NCI-H2107 treated with DMSO at 0.1 percent for 48 hours (cell line): ENCODE measurements at regions not wholly inside any gene's neighbourhood (a gene's known extent, or its start where the extent isn't known, plus 50 kb on each side); places are given as distances from the start of the nearest gene placed in this dataset.
A peak's percentile ranks its signal among the peaks of the same experiment; 100 is the strongest.
"Not testable (repeated sequence)": the region's sequence is repeated elsewhere in the genome, so short reads cannot be mapped to it uniquely, and the experiment has no call there.

Experiments used
- DNase-seq: peaks from one replicate; lab custom pipeline; 2025; ENCODE audit not compliant: unreplicated experiment; lab: John Stamatoyannopoulos, UW

DNA sequence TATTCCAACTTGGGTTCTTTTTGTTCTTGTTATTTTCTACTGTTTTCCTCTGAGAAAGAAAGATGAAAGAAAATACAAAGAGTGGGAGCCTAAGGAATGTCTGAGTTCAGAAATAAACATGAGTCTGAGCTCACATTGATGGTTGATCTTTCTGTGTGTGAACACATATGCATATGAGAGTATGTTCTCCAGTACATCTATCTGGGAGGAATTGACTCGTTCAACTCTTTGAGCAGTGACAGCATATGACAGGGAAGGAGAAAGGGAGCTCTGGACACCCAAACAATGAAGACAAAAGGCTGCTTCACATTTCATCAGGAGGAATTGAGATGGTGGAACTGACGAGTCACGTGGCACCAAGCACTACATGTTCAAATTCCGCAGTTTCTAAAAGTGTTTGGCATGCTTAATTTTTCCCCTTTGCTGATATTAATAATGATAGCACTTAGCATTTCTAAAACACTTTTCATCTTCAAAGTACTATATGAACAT, 229.8 kb upstream of the ACVR2A start:
- no peak for DNase-seq

DNA sequence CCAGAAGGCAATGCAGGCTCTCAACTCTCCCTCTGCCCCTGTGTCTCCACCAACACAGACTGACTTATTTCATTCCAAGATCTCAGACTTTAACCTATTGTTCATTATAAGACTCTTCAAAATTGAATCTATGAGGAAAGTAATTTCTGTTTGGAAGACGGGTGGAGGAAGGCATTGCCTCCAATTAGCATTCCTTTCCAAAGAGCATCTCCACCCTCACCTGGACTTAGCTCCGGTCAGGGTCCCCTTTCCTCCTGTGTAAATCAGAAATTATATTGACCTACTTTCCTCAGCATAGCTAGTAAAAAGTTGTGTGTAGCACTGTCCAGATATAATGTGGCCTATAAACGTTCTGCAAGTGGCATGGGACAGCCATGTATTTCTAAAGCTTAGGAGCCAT, 230.4 kb upstream of the ACVR2A start:
- DNase-seq: no peak

DNA sequence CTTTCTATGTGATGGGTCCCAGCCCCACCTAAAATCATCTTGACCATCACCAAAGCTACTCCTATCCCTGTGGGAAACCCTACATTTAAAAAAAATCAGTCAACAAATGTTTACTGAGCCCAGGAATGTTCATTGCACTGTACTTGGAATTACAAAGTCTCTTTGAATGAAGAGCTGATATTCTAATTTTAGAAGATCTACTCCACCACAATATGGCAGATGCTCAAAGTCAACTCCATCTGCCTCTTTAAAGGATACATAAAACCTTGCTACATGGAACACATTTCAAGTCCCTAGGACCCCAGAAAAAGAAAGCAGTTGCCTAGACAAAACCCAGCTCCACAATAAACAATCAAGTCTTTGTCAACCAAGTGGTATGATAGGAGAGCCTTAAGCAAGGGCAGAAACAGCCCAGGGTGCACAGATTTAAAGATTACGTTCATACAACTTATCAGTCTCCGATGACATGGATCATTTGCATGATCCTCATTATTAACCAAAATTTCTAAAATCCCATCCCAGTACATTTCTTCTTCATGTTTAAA, 234.3 kb upstream of the ACVR2A start:
- DNase-seq: no peak

DNA sequence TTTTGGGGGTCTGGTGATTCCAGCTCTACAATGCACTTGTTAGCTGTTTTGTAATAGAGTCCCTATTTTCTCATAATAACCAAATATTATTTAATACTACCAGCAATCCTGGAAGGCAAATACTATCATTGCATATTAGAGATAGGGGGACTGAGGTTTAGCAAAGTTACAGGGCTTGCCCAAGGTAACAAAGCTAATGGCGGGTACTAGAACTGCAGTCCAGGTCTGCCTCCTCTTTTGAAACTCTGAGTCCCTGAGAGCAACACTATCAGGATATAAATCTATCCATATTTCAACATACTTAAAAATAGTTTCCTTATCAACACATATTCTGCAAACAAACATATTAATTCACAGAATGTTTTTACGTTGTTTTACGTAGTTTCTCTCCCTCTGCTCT, 235.5 kb upstream of the ACVR2A start:
- DNase-seq: no peak

DNA sequence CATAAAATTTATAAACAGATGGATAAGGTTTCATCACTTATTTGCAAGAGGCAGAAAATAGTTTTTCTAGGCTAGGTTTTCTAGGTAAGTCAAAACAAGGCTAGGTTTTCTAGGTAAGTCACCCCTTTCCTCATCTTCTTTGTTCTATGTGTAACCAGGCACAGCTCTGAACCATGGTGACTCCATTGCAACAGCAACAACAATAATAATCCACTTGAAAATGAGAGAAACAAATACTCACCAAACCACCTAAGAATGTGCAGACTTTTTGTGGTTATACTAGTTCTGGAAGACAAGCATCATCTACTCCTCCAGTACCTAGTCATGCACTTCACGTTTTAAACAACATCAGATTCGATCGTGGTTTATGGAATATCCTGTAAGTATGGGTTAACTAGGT, 237.4 kb upstream of the ACVR2A start:
- peak; percentile 81 for DNase-seq

DNA sequence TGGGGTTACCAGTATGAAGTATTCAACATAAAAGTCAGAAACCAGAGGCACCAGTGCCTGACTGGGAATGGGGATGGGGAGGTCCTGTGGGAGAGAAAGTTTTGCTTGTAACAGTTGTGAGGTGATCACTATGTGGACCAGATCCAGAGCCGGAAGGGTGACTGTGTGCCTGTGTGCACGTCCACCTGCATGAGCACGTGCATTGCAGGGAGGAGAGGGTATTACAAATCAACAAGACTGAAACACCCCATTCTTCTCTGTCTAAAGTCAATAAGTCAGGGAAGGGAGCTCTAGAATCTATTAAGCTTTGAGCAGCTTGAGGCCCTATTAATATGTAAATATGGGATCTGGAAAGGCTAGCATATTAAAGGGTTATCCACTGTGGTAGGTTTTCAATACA, 241.0 kb upstream of the ACVR2A start:
- DNase-seq: no peak

DNA sequence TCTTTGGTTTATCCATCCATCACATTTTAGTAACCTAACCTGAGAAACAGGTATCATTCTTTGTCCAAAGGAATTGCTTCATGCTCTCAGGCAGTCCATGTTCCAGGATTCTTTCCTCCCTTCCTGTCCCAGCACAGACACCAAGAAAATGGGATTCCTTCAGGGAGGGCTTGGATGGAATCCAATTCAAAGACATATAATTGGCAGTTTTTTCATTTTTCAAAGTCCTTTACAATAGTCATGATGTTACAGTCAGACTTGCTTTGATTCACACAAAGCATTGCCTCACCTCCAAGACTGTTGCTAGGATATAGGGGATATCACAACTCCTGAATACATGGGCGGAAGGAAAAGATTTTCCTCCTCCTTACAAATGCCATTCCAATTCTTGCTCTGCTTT, 241.4 kb upstream of the ACVR2A start:
- DNase-seq: no peak

DNA sequence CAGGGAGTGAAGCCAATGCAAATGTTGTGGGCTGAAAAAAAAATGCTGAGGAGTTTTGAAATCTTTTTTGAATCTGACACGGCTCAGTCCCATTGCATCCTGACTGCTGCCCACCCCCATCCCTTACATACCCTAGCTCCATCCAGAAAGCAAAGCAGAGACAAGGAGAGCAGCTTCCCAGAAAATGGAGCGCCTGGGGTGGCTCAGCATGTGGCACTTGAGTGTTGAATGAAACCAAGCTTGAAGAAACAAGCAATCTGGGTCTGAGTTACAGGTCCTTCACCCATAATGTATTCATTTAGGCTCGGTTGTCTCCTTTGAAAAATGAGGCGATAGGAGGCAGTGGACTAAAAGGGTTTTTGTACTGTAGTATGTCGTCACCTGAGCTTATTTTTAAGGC, 244.2 kb upstream of the ACVR2A start:
- DNase-seq: peak; percentile 76

DNA sequence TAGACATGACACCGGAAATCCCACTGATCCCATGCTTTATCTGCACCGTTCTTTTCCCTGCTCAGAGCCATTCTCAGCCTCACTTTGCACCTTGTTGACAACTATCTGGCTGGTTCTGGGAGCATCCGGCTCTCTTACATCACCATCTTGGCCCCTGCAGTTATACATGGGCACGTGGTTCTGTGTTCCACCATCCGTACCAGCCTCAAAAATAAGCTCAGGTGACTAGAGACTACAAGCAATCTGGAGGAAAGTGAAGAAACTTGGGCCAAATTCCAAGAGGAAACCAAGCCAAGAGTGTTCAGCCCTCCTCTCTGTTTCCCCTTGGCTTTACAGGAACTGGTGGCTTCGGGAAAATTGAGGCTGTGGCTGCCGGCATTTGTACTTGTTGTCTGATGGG, 244.6 kb upstream of the ACVR2A start:
- DNase-seq: peak; percentile 76

DNA sequence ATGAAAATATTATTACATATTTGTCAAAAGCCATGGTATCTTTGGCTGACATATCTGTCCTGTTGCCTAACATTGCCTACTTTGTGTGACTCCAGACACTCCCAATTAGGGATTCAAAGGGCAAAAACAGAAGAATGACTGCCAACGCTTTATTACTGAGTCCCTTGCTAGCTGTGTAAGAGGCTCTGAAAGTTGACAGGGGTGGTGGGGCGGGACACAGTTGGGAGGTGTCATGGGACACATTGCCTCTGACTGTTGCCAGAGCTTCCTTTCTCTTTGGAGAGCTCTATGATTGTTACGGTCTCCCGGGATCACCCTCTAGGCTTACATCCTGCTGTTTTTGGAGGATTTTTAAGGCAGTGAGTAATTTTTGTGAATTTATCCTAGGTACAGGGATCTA, 249.6 kb upstream of the ACVR2A start:
- DNase-seq: no peak

DNA sequence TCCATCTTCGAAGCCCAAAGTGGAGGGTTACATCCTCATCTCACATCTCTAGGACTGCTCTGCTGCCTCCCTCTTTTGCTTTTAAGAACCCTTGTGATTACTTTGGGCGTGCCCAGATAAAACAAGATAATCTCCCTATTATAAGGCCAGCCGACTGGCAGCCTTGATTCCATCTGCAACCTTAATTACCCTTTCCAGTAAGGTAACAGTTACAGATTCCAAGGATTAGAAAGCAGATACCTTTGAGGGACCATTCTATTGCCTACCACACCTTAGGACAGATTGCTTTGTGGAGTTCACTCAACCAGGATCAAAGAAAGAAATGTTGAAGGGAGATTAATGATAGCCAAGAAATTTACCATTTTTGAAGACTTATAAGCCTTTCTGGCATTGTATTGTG, 250.8 kb upstream of the ACVR2A start:
- no peak for DNase-seq

DNA sequence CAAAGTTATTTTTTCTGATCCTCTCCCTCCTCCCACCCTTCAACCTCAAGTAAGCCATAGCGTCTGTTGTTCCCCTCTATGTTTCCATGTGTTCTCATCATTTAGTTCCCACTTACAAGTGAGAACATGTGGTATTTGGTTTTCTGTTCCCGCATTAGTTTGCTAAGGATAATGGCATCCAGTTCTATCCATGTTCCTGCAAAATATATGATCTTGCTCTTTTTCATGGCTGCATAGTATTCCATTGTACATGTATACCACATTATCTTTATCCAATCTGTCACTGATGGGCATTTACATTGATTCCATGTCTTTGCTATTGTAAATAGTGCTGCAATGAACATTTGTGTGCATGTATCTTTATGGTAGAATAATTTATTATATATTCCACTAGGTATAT, 252.0 kb upstream of the ACVR2A start:
- not testable (repeated sequence) for DNase-seq

DNA sequence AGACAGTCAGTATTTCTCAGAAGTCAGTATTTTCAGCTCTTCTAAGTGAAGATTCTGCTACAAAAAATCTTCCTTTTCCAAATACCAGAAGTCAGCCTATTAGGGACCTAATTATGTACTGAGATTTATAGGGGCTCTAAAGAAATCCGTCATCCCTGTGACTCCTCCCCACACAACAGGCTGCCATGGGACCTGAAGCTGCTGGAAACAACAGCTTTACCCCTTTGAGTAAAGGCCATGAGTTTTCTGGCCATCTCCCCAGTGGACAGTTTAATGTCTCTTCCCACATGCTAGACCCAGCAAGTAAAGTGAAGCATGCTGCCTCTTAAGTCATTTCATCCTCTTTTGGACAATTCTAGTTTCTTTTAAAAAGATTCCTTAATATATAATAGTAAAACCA, 255.7 kb upstream of the ACVR2A start:
- no peak for DNase-seq

DNA sequence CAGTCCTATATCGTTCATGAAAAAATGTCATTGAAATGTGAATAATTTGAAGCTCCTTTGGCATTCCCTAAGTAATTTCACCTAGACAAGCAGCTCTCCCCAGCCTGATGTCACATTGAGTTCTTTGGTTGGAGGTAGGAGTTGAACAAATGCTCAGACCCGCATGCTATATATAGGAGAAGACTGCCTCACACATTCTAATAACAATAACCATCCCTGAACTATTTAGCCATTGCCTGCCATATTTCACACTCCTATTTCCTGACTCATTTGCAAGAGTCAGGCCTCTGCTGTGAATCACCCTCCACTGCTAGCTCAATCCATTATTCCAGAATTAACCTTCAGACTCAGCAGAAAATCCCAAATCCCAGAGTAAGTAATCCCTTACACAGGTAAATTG, 256.6 kb upstream of the ACVR2A start:
- no peak for DNase-seq

DNA sequence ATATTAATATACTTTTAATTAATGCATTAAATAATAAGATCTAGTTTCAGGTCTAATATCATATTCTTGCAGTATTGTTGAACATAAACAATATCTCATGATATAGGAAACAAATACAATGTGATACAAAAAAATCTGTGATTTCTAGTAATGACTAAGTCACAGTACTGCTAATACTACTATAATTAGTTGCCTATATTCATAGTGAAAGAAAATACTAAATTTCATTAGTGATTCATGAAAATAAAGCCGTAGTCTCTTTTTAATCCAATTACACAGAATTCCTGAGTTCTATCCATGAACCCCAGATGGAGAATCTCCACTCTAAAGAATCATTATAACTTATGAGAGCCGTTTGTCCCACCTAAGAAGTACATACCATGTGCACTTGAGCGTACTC, 266.3 kb upstream of the ACVR2A start:
- DNase-seq: no peak

DNA sequence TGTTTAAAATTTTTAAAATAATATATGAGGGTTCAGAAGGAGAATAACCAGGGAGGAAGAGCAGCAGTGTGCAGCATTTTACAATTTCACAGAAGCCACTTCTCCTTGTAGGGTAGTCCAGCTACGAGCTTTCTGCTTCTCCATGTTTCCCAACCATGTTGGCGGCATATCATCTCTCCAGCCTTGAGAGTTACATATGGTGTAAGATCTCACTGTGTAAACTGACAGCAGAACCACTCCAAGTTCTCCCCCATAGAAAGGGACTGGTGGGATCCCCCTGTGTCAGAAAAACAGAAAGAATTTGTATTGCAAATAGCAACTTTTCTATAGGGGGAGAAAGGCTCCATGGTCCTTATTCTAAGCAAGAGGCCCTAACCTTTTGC, 266.8 kb upstream of the ACVR2A start:
- no peak for DNase-seq

DNA sequence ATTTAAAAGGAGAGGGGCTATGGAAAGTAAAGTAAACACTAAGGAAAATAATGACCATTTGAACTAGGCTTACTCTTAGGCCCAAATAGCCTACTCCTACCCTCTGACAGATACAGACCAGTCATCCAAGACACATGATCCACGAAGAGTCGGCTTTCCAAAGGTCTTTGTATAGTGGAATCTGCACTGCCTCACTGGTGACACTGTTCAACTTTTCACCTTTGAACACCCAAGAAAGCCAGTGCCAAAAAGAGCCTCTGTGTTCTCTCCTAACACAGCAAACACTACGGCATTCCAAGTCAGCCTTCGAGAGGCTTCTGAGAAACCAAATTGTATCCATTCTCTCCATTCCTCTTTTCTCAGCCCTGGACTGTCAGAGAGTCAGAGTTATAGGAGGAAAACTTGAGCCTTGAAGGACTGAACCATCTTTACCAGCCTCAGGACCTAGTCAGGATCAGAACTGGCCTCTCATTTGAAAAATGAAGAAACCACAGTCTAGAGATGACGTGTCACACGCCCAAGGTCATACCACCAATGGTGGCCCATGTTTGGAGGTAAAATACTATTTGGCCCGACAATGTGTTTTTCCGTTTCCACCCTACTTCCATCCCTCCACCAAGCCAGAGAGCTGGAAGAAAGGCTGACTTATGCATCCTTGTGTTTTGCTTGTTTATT, 267.4 kb upstream of the ACVR2A start:
- DNase-seq: no peak

DNA sequence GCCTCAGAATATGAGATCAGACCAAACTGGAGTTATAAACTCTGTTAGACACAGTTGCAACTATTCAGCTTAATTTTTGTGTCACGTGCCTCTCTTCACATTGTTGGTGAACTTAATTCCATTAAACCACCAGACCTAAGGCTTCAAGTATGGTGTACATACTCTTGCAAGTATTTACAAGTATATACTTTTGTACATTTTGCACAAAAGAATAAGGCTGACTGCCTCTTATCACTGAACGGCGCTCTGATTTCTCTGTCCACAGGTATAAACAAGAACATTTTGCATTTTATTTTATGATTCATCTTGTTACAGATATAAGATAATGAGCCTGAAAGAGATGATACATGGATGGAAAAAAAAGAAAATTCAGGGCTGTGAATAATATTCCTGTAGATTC, 269.7 kb upstream of the ACVR2A start:
- DNase-seq: no peak

DNA sequence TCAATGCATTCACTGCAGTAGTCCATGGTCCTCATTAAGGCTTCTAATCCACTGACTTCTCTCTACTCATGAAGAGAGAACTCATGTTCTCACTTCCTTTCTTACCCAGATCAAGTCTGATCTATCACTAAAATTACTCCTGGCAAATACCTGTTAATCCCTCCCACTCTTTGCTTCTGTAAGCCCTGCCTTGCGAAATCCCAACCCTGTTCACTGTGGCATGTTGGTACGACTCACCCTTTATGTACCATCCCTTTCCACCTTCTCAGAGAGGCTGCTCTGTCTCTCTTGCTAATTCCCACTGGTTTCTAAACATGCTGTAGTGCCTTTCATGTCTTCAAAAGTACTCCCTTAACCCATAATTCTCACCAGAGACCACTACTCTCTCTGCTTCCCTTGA, 272.2 kb upstream of the ACVR2A start:
- no peak for DNase-seq

DNA sequence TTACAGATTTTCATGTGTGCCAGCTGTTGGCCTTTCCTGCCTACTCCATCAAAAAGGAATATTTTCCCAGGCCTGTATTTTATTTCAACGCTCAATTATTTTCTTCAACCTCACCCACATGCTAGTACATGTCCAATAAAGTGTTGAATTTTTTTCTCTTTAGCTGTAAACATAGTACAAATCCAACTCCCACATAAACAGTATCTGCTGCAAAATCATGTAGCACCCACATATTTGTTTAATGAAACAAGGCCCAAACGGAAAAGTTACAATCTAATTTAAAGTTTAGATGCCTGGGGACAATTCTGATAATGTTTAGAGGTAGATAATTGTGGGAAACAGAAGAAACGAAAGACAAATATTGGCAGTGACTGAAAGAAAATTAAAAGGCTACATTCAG, 275.4 kb upstream of the ACVR2A start:
- no peak for DNase-seq

DNA sequence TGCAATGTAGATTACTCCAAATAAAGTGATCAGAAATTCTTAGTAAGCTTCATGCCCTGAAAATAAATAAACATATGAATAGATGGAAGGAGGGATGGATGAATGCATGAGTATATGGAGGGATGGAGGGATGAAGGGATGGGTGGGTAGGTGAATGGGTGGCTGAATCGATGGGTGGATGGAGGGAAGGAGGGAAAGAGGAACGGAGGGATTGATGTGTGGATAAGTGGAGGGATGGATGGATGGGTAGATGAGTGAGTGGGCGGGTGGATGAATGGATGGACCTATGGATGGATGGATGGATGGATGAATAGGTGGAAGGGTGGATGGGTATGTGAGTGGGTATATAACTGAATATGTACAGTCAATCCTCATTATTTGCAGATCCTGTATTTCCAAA, 276.7 kb upstream of the ACVR2A start:
- no peak for DNase-seq

DNA sequence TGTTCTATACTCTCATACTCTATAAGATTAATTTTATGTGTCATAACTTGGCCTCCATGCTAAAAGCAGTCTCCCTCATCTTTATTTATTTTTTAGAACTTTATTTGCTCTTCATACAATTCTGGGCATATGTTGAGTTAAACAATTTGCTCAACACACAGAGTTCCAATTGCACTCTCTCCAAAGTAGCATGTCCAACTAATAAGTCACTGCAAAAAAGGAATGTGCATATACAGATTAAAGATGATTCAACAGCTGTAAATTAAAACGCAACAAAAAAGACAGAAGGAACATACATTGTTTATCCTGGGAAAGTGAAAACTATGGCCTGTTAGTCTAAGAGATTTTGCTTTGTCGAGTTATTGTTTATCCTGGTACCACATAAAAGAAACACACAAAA, 277.7 kb upstream of the ACVR2A start:
- no peak for DNase-seq

DNA sequence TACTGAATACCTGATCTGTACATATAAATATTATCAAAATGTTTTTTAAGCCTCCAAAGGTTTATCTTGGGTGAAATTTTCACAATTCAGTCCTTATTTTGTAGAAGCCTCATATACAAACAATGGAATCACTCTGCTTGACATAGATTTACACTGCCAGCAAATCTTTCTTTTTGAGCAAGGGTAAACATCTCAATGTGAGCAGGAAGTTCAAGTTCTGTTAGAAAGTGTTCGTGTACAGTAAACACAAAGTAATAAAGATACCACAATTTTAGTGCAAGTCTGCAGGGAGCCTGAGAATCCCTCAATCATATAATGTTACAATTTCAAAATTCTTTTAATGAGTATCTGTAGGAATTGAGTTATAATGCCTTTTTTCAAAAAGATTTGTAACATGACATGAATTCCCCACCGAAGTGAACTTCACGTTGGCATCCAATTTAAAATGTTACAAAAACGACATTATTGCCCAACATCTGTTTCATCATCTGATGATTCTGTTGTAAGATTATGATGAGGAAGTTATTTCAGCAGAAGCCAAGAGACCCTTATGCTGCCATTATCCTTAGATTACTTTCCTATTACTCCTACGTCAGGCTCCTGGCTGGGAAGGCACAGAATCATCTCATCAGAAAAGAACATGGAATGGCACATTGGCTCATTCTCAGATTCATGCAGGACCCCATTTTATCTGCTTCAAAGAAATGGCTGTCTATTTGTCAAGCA, 283.9 kb upstream of the ACVR2A start:
- no peak for DNase-seq
